ENCODE measurements at regions not wholly inside any gene's neighbourhood (a gene's known extent, or its start where the extent isn't known, plus 50 kb on each side); places are given as distances from the start of the nearest gene placed in this dataset.

- H3K4me3 ChIP-seq (replicated peaks in 1 of 2; ENCODE audit: low read depth in 2 of 2, low read length in 2 of 2), result no peak overlapping the region
- DNase-seq (ENCODE audit: low read depth in 2 of 2), result no peak
- no peak for TF ChIP-seq CTCF (IDR thresholded peaks at IDR 0.05; ENCODE audit: low read depth, low read length)
Observed at GRCh38 chr2:228801451-228801850, 469.6 kb downstream of the PID1 start.

GRCh38 chr2:228799208-228799588, 471.9 kb downstream of the PID1 start:
- DNase-seq (ENCODE audit: low read depth in 2 of 2), result no peak
- no peak overlapping the region for H3K4me3 ChIP-seq (replicated peaks in 1 of 2; ENCODE audit: low read depth in 2 of 2, low read length in 2 of 2)
- no peak for TF ChIP-seq CTCF (IDR thresholded peaks at IDR 0.05; ENCODE audit: low read depth, low read length)

- no peak overlapping the region for H3K4me3 ChIP-seq (replicated peaks in 1 of 2; ENCODE audit: low read depth in 2 of 2, low read length in 2 of 2)
- DNase-seq (ENCODE audit: low read depth in 2 of 2), result peak in 1 of 2 donors; percentile 3
- no peak for TF ChIP-seq CTCF (IDR thresholded peaks at IDR 0.05; ENCODE audit: low read depth, low read length)
Observed at GRCh38 chr2:228798458-228799207, 472.5 kb downstream of the PID1 start.

GRCh38 chr2:228796386-228796785, 474.7 kb downstream of the PID1 start:
- no peak for TF ChIP-seq CTCF (IDR thresholded peaks at IDR 0.05; ENCODE audit: low read depth, low read length)
- H3K4me3 ChIP-seq (replicated peaks in 1 of 2; ENCODE audit: low read depth in 2 of 2, low read length in 2 of 2), result no peak overlapping the region
- no peak for DNase-seq (ENCODE audit: low read depth in 2 of 2)

GRCh38 chr2:228793116-228793515, 478.0 kb downstream of the PID1 start:
- TF ChIP-seq CTCF (IDR thresholded peaks at IDR 0.05; ENCODE audit: low read depth, low read length), result no peak
- no peak overlapping the region for H3K4me3 ChIP-seq (replicated peaks in 1 of 2; ENCODE audit: low read depth in 2 of 2, low read length in 2 of 2)
- no peak for DNase-seq (ENCODE audit: low read depth in 2 of 2)

GRCh38 chr2:228786901-228787300, 484.2 kb downstream of the PID1 start:
- no peak for TF ChIP-seq CTCF (IDR thresholded peaks at IDR 0.05; ENCODE audit: low read depth, low read length)
- no peak for DNase-seq (ENCODE audit: low read depth in 2 of 2)
- no peak overlapping the region for H3K4me3 ChIP-seq (replicated peaks in 1 of 2; ENCODE audit: low read depth in 2 of 2, low read length in 2 of 2)

- no peak overlapping the region for H3K4me3 ChIP-seq (replicated peaks in 1 of 2; ENCODE audit: low read depth in 2 of 2, low read length in 2 of 2)
- DNase-seq (ENCODE audit: low read depth in 2 of 2), result no peak
- TF ChIP-seq CTCF (IDR thresholded peaks at IDR 0.05; ENCODE audit: low read depth, low read length), result no peak
Observed at GRCh38 chr2:228782281-228782680, 488.8 kb downstream of the PID1 start.
